Stimulated activated naive CD4-positive, alpha-beta T cell (primary cell): ENCODE measurements at regions not wholly inside any gene's neighbourhood (a gene's known extent, or its start where the extent isn't known, plus 50 kb on each side); places are given as distances from the start of the nearest gene placed in this dataset.
A peak's percentile ranks its signal among the peaks of the same experiment; 100 is the strongest.

ENCODE experiments used
- DNase-seq, 6 experiments: peaks; one replicate each; lab custom pipeline; 2025; lab: John Stamatoyannopoulos, UW

DNA sequence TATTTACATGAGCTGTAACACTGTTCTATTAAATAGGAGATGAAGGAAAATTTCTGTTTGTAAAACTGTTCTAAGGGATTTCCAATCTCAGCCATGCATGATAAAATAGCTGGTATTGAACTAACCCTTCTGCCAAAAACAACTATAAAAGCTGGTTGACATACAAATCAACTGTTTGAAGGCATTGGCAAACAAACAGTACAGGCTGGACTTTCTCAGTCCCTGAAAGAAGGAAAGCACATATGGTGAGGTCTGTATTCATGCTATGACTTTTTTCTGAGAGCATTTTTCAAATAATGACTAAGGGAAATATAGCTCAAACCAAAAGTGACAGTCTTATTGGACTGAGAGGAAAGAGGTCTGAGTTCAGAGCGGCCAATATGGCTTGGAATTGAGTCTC lies 117.0 kb upstream of the CCDC54 start:
- DNase-seq: no peak

DNA sequence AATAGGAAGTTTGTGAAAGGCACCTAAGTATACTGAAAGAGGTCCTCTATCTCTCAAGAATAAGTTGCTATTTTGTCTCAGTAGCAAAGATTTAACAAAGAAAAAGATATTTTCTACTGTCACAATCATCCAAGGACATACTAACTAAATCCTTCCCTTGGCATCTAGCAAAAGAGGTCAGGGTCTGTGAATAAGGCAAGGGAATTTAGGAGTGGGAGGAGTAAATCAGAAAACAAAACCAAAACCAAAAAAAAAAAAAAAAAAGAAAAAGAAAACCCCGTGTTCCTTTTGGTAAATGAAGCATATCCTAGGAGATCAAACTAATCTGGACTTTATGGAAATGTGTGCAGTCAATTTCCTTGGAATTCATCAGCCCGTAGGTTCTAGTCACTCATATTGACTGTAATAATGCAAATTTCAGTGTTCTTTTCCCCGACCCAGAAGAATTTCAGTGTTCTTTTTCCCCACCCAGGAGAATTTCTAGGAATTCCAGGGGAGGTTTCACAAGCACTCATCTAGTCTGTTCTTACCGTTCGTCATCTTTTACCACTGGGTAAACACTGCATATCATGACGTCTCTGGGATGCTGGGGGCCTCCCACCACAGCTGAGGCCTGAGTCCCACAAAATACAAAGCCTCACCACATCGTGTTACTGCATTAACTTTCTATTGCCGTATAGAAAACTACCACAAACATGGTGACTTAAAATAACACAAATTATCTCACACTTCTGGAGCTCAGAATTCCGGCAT lies 113.8 kb upstream of the CCDC54 start:
- DNase-seq: no peak

DNA sequence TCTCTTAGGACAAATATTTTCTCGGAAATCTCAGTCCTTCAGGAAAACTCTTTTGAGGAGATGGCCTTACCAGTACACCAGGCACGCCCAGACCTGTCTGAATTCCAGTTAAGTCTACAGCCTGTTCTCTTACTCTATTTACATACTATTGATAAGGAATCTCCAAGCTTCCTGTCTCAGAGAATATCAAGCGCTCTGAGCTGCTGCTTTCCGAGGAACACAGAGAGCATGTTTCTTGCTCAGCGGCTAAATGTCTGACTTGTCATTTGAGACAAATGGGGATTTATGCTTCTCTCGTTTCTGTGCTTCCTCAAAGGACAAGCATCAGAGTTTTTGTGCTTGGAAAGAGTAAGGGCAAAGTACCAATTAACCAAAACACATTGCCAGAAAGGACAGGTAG lies 112.4 kb upstream of the CCDC54 start:
- no peak for DNase-seq

DNA sequence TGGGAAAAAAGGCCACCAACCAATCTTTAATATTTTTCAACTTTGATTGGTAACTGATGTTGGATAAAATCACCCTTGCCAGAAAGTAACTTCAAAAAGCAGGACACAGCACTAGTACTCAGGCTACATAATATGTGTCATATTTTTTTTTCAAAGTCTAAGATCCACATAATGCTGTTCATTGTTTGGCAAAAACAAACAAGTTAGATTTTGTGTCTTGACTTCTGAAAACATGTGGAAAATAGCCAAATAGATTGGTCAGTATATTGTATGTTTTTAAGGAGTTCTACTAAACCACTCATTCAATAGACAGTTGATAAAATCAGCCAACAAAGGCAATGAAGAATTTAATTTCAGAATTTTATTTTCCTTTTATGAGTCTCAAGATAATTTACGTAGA lies 111.7 kb upstream of the CCDC54 start:
- no peak for DNase-seq

- DNase-seq: no peak
These were observed 108.8 kb upstream of the CCDC54 start for GRCh38 chr3:107268469-107268868.

GRCh38 chr3:107269136-107269535 lies 108.1 kb upstream of the CCDC54 start:
- no peak for DNase-seq

DNA sequence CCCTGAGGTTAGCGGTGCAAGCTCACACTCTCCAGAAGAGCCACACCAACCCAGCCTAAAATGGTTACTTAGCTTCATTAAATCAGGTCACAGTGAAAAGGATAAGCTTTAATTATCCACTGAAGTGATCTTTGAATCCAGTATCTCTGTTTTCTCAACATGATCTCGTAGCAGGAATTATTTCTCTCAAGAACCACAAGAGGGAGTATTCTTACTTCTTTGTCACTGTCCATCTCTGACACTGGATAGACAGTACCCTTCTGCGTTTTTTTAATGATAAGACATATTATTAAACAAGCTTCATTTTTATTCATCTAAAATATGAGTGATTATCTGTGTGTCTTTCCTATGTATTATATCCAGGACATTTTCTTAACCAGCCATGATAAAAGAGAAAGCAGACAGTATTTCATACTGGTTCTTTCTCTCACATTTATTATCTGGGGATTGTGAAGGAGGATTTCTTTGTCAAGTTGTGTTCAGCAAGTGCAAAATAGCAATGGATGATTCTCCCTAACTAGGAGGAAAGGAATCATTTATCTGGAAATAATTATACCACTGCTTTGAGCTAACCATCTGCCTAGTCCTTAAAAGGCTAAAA lies 105.4 kb upstream of the CCDC54 start:
- peak in 3 of 6 experiments; percentile 2 to 23 (median 13) for DNase-seq

- no peak for DNase-seq
These were observed 104.8 kb upstream of the CCDC54 start for GRCh38 chr3:107272471-107272870.

DNA sequence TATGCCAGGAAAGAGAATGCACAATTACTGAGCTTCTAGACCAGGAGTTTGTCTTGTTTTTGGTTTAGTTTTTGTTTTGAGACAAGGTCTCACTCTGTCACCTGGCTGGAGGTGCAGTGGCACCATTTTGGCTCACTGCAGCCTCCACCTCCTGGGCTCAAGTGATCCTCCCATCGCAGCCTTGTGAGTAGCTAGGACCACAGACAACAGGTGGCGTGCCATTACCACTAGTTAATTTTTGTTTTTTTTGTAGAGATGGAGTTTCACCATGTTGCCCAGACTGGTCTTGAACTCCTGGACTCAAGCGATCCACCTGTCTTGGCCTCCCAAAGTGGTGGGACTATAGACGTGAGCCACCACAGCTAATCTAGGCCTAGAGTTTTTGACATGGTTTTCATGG lies 104.4 kb upstream of the CCDC54 start:
- DNase-seq: no peak

DNA sequence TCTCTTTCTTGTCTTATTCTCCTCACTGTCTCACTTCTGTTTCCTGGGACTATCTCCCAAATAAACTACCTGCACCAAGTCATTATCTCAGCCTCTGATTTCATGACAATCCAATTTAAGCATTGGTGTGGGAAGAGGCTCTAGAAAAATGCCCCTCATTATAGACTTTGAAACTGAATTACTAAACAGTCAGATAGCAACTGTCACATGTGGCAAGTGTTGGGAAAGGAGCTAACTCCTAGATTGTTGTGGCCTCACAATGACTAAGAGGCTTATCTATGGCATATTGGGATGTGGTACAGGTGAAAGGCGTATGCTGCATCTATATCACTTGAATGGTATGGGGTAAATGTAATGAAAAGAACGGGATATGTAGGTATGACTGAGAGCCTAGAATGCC lies 103.5 kb upstream of the CCDC54 start:
- no peak for DNase-seq

DNA sequence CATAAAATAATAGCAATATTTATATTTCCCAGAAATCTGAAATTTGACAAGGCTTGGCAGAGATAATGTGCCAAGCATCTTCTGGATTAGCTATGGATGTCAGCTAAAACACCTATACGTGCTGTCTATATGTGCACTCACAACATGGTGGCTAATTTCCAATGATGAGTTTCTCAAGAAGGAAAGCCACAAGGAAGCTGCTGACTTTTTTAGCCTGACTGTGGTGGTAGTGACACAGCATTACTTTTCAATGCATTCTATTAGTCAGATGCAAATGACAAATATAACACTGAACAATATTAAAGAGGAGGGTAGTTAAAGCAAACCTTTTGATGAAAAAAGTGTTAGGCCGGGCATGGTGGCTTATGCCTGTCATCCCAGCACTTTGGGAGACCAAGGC lies 101.7 kb upstream of the CCDC54 start:
- no peak for DNase-seq

DNA sequence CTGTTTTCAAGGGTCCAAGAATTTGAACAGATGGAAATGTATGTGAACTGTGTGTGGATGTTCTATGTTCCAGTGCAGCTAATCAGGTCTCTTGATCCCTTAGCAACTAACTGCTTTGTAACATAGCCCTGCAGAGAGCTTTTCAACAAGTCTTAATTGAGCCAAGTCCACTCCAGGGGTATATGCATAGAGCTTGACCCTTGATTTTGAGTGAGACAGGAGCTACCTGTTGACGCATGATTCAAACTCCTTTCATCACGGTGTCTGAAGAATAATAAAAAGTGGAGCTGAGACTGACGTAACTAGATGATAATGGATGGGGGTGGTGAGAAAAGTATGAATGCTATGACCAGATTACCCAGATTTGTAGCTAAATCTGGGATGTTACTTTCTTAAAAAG lies 93.3 kb upstream of the CCDC54 start:
- no peak for DNase-seq

GRCh38 chr3:107284612-107285011 lies 92.6 kb upstream of the CCDC54 start:
- DNase-seq: no peak

GRCh38 chr3:107285197-107285596 lies 92.0 kb upstream of the CCDC54 start:
- DNase-seq: no peak

DNA sequence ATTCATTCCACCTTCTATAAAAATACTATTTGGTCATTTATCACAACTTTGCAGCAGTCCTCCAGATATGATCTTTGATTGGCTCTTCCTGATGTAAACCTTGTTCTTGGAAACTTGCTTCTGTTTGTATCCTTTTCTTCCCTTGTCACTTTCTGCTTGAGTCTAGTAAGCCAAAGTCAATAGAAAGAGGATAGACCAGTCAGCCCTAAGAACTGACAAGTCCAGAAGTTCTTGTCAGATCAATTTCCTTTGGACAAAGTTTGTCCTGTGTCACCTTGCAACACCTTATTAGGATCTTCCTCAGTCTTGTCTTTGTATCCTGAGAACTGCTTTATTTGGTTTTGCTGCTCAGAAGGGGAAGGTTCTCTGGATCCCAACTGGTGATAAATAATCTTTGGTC lies 87.9 kb upstream of the CCDC54 start:
- DNase-seq: no peak

GRCh38 chr3:107294117-107294516 lies 83.1 kb upstream of the CCDC54 start:
- no peak for DNase-seq

- DNase-seq: no peak
These were observed 79.6 kb upstream of the CCDC54 start for GRCh38 chr3:107297597-107297996.

DNA sequence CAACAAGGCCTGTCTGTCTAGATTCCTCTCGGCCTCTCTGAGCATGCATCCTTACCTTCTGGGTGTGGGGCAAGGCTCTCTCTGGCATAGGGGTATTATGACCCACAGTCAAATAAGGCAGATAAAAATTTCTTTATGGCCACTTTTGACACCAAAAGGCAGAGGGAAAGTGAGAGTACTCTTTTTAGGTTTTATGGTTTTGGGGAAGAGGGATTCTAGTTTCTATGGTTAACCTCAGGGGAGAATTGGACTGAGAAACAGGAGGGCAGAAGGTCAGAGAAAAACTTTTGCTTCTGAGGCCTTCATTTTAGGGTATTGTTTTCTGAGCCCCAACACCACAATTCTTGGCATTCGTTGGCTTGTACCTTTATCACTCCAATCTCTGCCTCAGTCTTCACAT lies 70.0 kb upstream of the CCDC54 start:
- DNase-seq: no peak

DNA sequence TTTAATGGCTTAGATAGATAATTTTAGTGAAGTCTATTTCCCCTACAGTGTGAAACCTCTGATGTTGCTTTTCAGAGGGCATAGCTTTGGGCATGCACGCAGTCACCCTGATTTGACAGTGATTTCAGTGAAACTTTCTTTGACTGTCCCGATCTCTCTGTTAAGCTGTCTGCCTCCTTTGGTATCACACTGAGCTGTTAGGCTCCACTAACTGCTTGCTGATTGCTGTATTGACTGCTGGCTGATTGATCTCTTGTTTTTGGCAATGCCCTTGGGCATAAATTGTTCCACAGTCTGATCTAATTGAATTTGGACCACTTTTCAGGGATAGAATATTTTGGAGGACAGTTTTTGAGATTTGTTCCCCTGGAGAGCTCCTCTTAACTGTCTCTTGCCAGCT lies 68.5 kb upstream of the CCDC54 start:
- DNase-seq: no peak

GRCh38 chr3:107309312-107309711 lies 67.9 kb upstream of the CCDC54 start:
- DNase-seq: no peak

DNA sequence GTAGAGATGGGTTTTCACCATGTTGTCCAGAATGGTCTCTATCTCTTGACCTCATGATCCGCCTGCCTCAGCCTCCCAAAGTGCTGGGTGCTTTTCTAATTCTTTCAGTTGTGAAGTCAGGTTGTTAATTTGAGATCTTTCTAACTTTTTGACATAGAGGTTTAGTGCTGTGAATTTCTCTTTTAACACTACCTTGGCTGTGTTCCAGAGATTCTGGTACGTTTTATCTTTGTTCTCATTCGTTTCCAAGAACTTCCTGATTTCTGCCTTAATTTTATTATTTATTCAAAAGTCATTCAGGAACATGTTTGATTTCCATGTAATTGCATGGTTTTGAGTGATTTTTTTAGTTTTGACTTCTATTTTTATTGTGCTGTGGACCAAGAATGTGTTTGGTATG lies 63.5 kb upstream of the CCDC54 start:
- no peak for DNase-seq

DNA sequence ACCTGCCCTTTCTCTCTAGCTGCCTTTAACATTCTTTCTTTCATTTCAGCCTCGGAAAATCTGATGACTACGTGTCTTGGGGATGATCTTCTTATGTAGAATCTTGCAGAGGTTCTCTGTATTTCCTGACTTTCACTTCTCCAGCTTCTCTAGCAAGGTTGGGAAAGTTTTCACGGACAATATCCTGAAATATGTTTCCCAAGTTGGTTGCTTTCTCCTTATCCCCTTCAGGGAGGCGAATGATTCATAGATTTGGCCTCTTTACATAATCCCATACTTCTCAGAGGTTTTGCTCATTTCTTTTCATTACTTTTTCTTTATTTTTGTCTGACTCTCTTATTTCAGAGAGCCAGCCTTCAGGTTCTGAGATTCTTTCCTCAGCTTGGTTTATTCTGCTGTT lies 62.1 kb upstream of the CCDC54 start:
- DNase-seq: no peak

DNA sequence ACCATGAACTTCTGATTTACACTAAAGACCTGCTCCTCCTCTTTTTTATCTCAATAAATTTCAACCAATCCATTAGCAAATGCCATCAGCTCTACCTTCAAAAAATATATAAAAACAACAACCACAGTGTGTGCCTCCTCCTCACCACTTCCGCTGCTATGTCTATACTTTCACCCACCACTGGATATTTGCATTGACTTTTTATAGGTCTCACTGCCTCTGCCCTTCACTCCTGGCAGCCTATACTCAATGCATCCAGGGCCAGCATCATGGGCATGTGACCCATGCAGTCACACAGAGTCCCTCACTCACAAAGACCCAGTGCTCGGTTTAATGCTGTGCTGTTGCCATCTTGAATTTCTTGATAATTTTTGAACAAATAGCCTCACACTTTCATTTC lies 53.5 kb upstream of the CCDC54 start:
- DNase-seq: no peak

DNA sequence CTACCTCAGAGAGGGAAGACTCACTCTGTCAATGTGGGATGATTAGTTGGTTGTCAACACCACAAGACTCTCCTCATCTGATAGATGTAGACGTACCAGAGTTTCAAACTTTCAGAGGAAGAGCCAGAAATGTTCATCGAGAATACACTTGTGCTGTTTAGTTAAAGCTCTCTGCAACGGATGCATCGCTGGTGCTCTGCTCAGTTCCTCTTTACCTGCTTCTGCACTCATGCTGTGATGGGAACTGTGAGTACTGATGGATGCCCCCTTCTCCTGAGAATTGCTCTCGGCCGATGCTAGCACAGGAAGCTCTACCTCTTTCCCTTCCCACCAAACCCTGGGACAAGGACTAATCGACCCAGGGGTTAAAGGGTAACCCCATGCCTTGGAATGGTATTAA lies 51.8 kb upstream of the CCDC54 start:
- no peak for DNase-seq
